Glutamatergic neuron (in vitro differentiated cells): ENCODE measurements at regions not wholly inside any gene's neighbourhood (a gene's known extent, or its start where the extent isn't known, plus 50 kb on each side); places are given as distances from the start of the nearest gene placed in this dataset.

Experiments used
- DNase-seq: peaks from one replicate; pipeline ENCODE4 v3.0.0; 2022
- H3K27ac Mint-ChIP-seq: one replicate; pipeline ENCODE4 v1.8.0; 2020; ENCODE audit warnings: mild to moderate bottlenecking, mixed read lengths, inconsistent platforms; ENCODE audit not compliant: unreplicated experiment
- H3K27me3 Mint-ChIP-seq: one replicate; pipeline ENCODE4 v1.8.0; 2020; ENCODE audit warnings: mild to moderate bottlenecking, moderate library complexity, mixed read lengths, inconsistent platforms; ENCODE audit not compliant: unreplicated experiment
- H3K36me3 Mint-ChIP-seq: one replicate; pipeline ENCODE4 v1.8.0; 2020; ENCODE audit warnings: mild to moderate bottlenecking, mixed read lengths, inconsistent platforms; ENCODE audit not compliant: unreplicated experiment
- H3K4me1 Mint-ChIP-seq: one replicate; pipeline ENCODE4 v1.8.0; 2020; ENCODE audit warnings: mild to moderate bottlenecking, low read depth, mixed read lengths, inconsistent platforms; ENCODE audit not compliant: unreplicated experiment
- H3K4me3 Mint-ChIP-seq: one replicate; pipeline ENCODE4 v1.8.0; 2020; ENCODE audit warnings: mild to moderate bottlenecking, mixed read lengths, inconsistent platforms; ENCODE audit not compliant: unreplicated experiment
- H3K9me3 Mint-ChIP-seq: one replicate; pipeline ENCODE4 v1.8.0; 2020; ENCODE audit warnings: mild to moderate bottlenecking, moderate library complexity, mixed read lengths, inconsistent platforms; ENCODE audit not compliant: unreplicated experiment
- TF ChIP-seq, protein P1 (sequence below): fragments of 200-600 bp; sonication (generic); IDR thresholded peaks from one replicate; pipeline ENCODE4 v1.5.0; 2021; ENCODE audit not compliant: partially characterized antibody, unreplicated experiment

DNA sequence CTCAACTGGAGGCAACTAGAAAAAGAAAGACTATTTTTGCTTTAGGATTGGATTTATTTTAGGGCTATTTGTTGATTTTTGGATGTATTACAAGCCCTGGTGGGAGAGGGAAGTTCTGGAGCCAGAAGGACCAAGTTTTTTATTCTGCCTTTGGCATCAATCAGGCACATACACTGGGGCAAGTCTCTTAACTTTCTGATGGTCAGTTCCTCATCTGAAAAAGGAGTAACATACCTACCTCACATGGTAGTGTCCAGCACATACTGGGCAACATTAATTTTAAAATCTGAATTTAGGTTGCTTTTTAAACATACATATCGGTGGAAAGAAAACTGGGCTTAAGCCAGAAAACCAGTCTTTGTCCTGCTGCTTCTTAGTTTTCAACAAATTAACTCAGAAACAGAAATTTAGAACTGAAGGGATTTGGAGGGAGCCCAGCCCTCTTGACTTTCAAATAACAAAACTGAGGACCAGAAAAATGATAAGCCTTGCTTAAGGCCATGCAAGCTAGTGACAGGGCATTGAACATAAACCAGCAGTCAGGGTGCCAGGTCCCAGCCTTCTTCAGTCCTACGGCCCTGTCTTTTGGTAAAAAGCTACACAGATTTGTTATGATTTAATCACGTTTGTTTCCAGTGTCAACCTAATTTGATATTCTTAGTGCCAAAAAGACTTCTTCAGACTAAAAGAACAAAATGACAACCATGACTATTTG lies 90.2 kb upstream of the SLC38A2 start:
- no peaks in the 10 kb centered on the region for H3K27me3 Mint-ChIP-seq
- no peak for DNase-seq
- H3K4me1 Mint-ChIP-seq = no peaks in the 10 kb centered on the region
- no peaks in the 10 kb centered on the region for H3K36me3 Mint-ChIP-seq
- peaks cover 2% of the 10 kb centered on the region for H3K9me3 Mint-ChIP-seq
- H3K4me3 Mint-ChIP-seq = no peak overlapping the region
- no peak overlapping the region for H3K27ac Mint-ChIP-seq
- TF ChIP-seq, protein P1, sequence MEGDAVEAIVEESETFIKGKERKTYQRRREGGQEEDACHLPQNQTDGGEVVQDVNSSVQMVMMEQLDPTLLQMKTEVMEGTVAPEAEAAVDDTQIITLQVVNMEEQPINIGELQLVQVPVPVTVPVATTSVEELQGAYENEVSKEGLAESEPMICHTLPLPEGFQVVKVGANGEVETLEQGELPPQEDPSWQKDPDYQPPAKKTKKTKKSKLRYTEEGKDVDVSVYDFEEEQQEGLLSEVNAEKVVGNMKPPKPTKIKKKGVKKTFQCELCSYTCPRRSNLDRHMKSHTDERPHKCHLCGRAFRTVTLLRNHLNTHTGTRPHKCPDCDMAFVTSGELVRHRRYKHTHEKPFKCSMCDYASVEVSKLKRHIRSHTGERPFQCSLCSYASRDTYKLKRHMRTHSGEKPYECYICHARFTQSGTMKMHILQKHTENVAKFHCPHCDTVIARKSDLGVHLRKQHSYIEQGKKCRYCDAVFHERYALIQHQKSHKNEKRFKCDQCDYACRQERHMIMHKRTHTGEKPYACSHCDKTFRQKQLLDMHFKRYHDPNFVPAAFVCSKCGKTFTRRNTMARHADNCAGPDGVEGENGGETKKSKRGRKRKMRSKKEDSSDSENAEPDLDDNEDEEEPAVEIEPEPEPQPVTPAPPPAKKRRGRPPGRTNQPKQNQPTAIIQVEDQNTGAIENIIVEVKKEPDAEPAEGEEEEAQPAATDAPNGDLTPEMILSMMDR = no peak

DNA sequence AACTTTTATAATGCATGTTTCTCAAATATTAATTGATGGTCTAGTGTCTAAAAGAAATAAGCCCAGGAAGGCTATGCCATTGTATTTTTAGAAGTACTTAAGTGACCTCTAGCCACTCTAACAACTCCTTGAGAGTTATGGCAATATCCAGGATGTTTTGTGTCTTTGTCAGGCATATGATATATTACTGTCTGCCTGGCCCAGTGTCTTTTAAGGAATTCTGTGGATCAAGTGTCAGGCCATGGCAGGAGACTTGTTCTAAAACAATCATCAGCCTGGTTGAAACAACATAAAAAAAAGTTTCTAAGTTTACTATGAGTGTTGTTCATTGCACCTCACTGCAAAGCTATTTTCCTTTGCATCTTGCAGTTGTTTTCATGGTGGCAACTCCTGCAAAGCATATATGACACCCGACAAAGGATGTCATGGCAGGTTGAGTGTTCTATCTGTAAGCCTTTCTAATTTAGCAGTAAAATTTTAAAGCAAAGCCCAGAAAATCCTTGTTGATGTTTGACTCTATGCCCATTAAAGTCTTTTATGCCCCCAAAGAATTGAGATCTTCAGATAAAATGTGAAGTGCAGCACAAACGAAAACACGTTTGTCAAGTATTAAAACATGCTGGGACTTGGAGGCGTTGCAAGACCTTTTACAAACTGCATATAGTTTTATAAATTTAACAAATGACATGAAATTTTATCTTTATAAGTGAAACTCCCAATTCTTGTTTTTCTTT lies 89.5 kb upstream of the SLC38A2 start:
- H3K9me3 Mint-ChIP-seq = peaks cover 2% of the 10 kb centered on the region
- TF ChIP-seq, protein P1 = no peak
- no peaks in the 10 kb centered on the region for H3K36me3 Mint-ChIP-seq
- no peak for DNase-seq
- no peaks in the 10 kb centered on the region for H3K4me1 Mint-ChIP-seq
- H3K4me3 Mint-ChIP-seq = no peak overlapping the region
- no peak overlapping the region for H3K27ac Mint-ChIP-seq
- H3K27me3 Mint-ChIP-seq = no peaks in the 10 kb centered on the region

DNA sequence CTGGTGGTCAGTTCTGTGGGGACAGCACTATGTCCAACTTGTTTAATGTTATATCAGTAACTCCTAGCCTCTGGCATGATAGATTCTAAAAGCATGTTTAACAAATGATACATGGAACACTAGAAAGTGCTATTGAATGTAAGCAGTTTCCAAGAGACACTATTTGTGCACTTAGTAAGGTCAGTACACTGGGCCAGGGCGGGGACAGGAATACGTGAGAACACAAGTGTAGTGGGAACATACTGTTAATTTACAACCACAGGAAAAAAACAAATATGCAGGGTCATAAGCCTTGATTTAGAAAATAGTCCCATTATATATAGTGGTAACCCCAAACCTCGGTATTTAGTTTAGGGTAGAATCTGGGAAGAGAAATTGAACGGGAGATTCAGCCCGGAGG lies 88.9 kb upstream of the SLC38A2 start:
- TF ChIP-seq, protein P1 = no peak
- Mint-ChIP-seq H3K4me1 (no peaks in the 10 kb centered on the region), H3K9me3 (peaks cover 2% of the 10 kb centered on the region), H3K4me3 (no peak overlapping the region), H3K27me3 (no peaks in the 10 kb centered on the region), H3K27ac (no peak overlapping the region), H3K36me3 (no peaks in the 10 kb centered on the region)
- DNase-seq = no peak

DNA sequence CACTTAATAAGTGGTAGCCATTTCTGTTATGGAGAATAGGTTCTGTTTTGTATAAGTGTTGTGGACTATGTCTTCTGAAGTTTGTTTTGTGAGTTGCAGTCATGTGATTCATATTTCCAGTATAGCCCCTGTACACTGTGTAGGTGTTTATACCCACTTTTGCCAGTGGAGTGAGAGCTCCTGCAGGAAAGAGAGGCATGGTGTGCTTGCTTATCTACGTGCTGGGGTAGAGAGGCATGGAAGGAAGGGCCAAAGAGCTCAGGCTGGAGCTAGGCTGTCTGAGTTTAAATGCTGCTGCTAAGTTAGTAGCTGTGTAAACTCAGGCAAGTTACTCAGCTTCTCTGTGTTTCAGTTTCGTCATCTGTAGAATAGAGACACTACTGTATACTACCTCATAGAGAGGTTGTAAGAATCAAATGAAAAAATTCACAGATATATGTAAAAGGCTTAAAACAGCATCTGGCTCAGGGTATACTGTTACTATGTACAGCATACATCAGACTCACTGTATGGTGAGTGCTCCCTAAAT lies 88.2 kb upstream of the SLC38A2 start:
- no peaks in the 10 kb centered on the region for H3K4me1 Mint-ChIP-seq
- DNase-seq = no peak
- H3K4me3 Mint-ChIP-seq = no peak overlapping the region
- no peaks in the 10 kb centered on the region for H3K27me3 Mint-ChIP-seq
- TF ChIP-seq, protein P1 = no peak
- no peaks in the 10 kb centered on the region for H3K36me3 Mint-ChIP-seq
- H3K9me3 Mint-ChIP-seq = peaks cover 2% of the 10 kb centered on the region
- H3K27ac Mint-ChIP-seq = no peak overlapping the region
